GM11168 (cell line): ENCODE measurements at regions not wholly inside any gene's neighbourhood (a gene's known extent, or its start where the extent isn't known, plus 50 kb on each side); places are given as distances from the start of the nearest gene placed in this dataset.
"Not testable (repeated sequence)": the region's sequence is repeated elsewhere in the genome, so short reads cannot be mapped to it uniquely, and the experiment has no call there.

Experiments used
- in situ Hi-C: fragments of 300-500 bp; cut with MboI; formaldehyde crosslinking; loops from one replicate; pipeline ENCODE4 v1.12.0; 2022; ENCODE audit warnings: low sequenced_read_pairs; ENCODE audit not compliant: unreplicated experiment

DNA sequence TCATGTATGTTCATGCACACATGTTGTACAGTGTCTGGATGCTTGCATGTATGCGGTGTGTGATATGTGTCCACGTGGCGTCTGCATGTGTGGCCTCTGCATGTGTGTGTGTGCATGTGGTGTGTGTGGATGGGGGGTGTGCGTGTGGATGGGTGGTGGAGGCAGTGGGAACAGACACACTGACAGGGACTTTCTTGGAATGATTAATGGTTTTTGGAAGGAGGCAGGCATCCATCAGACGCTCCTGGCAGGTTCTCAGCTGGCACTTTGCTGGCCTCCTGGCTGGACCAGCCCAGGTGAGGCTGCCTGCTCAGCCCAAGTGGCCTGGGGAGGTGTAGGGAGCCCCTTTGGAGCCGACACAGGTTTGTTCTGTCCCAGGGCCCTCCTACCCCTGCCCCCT lies 121.2 kb upstream of the CIBAR2 start:
- in situ Hi-C loops, result no loop called here

DNA sequence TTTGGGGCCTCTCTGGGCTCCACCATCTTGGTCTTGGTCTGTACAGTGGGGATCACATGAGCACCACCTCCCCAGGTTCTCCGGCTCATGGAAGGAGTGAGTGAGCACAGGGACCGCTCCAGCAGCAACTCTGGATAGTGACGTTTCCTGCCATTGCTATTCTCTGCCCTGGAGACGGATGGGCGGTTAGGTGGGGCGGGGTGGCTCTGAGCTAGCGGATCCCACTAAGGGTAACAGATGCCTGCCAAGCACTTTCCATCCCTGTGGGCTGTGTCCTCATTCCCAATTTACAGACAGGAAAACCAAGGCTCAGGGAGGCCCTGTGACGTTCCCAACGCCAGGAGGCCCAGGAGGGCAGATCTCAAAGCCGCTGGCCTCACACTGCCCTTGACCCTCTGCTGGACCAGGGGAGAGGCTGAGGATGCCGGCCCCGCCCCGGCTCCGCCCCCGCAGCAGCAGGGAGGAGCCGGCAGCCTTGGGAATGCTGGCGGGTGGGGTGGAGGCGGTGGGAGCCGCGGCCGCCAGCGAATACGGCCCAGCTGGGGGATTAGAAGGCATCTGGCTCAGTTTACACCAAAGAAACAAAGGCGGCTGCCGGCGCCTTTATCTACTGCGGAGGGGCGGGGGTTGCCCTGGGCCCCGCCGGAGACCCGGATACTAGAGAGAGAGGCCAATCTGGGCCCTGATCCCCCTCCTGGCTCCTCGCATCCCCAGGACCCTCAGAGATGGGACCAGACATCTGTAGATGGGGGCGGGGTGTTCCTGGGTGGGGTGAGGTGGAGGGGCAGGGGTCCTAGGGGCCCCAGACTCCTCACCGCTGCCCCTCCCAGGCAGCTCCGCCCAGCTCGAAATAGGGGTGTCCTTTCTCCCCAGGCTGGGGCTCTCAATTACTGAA lies 122.3 kb upstream of the CIBAR2 start:
- in situ Hi-C loops, result no loop called here

DNA sequence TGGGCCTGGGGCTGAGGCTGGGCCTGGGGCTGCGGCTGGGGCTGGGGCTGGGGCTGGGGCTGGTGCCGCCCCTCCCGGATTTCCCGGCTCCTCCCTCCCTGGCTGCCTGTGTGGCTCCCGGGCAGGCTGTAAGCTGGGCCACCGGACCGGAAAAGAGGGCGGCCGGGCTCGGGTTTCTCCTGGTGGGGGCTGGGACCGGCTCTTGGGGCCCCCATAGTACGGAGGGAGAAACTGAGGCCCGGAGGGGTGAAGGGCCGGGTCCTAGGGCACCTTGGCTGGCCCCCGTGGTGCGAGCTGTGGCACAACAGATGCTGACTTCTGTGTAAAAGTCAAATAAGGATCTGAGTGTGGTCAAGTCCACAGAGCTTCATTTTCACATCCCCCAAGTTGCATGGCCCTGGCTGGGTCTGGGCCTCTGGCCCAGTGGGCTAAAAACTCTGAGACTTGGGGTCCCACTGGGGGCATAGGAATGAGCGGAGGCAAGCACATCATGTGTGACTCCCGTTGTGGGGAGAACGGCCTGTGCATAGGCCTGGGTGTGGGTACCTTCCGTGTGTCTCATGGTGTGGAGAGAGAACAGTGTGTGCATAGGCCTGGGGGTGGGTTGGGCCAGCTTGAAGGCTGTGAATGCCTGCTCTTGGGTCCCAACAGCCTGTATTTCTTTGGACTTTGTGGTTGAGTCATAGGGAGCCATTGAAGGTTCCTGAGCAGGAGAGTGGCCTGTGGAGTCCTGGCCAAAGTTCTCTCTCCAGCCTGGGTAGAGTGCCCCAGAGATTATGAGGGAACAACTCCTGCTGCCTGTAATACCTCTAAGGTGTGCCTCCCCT lies 123.9 kb upstream of the CIBAR2 start:
- in situ Hi-C loops, result no loop called here

DNA sequence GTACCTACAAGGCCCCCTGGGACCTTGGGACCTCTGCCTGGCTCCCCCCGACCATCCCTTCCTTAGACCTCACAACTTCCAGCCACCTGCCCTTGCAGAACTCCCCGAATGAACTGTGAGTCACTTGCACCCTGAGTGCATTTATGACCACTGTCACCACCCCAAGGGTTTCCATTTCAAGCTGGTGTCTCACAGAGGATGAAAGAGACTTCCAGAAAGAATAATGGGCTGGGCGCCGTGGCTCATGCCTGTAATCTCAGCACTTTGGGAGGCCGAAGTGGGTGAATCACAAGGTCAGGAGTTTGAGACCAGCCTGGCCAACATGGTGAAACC lies 124.5 kb upstream of the CIBAR2 start:
- in situ Hi-C loops, result no loop called here

DNA sequence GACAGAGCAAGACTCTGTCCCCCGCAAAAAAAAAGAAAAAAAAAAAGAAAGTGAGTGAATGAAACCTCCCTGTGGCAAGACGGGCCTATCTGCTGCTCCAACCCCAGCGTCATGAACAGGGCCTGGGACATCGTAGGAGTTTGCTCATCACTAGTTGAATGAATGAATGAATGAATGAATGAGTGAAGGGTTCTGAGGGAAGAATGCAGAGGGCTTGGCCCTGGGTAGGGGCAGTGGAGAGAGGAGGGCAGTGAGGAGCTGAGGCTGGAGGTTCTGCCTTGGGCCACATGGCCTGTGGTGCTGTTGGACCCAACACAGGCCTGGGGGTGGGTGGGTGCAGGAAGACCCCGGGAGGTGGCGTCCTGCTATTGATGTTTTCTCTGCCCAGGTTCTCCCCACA lies 125.5 kb upstream of the CIBAR2 start:
- in situ Hi-C loops, result no loop called here

DNA sequence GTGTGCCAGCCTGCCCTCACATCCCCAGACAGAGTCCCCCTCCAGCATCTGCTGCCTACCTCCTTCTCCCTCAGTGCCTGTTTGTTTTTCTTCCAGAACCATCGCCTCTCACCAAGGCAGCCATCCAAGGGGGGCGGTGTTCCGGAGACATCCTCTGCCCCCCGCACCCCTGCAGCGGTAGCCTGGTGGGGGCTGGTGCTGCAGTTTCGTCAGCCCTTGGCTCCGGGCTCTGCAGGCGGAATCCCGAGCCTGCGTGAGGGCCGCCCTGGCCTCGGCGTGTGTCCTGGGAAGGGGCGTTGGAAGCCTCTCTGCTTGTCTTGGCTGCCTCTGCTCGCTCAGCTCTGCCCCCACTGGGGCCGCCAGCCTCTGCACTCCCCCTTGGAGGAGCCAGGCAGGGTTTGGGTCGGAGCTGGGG lies 126.0 kb upstream of the CIBAR2 start:
- in situ Hi-C loops, result no loop called here

DNA sequence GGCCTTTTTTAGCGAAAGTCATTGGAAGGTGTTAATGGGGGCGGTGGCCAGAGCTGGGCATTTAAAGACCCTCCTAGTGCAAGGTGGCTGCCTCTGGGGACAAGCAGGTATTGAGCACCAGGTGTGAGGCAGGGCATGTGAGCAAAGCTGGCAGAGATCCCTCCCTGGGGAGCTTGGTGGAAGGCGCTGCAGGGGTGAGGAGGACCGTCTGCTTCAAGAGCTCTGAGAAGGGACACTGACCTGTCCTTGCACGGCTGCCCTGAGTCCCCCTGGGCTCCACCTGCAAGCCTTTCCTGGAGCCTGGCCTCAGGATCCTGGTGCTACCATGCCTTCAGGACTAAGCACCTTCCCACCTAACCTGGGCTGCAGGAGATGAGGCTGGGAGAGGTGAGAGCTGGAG lies 127.0 kb upstream of the CIBAR2 start:
- in situ Hi-C loops, result no loop called here

DNA sequence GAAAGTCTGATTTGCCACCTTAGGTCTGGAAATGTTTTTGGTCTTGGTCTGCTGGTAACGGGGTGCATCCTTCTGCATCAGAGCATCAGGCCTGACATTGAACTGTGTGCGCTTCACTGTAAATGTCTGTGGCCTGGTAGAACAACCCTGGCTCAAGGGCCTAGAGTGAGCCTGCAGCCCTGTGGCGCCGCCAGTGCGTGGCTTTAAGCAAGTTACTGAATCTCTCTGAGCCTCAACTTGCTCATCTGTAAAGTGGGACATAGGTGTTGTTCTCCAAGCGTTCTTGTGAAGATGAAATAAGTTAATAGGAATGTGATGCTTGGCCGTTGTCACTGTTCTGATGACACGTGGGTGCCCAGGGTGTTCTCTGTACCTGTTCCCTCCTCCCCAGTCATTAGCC lies 127.6 kb upstream of the CIBAR2 start:
- in situ Hi-C loops, result no loop called here

DNA sequence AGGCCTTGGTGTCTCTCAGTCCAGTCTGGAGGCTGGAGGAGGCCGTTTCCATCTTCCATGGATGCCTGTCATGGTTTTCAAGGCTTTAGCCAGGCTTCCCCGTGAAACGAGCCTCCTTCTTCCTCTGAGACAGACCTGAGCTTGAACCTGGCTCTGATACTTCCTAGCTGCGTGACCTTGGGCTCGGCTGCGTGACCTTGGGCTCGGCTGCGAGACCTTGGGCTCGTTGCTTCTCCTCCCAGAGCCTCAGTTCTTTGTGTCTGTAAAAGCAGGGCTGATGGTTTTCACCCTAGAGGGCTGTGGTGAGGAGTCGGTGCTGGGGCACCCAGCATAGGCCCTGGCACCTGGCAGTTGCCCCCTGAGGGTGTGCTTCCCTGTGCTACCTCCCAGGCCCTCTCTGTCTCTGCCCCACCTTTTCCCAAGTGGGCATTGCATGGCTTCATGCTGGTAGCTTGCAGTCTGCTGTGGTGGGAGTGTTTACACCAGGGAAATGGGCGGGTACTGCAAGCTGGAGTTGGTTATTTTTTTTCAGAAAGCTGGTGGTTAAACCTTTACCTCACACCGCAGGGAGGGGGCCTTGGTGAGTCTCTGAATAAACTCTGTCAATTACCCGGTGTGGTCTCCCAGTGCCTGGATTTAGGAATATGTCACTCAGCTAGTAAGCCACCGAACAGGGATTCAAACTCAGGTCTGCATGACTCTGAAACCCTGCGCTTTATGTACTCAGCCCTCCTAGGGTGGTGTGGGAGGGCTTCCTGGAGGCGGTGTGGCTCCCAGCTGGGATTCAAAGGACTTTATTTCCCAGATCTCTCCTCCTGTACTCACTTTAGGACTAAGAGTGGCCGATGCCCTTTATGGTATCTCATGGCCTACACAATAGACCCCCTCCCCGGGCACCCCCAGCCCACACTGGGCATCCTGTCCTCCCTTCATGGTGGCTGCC lies 129.0 kb upstream of the CIBAR2 start:
- in situ Hi-C loops, result no loop called here

DNA sequence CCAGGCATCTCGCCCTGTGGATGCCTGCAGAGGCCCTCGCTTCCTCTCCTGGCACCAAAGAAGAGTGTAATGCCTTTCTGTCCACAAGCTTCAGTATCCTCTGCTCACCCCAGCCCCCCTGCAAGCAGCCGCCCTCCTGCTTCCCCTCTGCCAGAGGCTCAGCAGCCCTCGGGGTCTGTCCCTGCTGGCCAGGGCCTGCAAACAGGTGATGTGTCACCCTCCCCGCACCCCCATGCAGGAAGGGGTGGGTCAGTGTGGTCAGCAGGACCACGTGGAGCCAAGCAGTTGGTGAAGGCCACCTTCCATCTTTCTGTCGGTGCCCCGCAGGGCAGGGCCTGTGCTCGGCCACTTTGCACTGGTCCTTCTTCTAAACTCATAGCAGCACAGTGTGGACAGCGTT lies 129.9 kb upstream of the CIBAR2 start:
- in situ Hi-C loops, result no loop called here

DNA sequence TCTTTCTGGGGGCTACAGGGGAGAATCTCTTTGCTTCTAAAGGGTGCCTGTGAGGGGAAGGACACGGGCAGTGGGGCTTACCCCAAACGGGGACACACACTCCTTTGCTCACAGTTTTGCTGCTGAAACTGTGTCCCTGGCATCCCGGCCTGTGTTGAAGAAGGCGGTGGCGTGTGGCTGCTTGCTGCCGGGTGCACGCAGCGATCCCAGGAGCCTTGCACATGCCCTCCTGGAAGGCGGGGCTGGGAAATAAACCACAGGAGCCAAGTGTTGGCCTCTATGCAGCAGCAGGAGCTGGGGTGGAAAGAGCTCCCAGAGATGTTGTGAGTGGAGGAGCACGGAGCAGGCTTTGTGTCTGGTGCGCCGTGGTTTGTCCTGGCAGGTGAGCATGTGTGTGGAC lies 131.0 kb upstream of the CIBAR2 start:
- in situ Hi-C loops, result no loop called here

DNA sequence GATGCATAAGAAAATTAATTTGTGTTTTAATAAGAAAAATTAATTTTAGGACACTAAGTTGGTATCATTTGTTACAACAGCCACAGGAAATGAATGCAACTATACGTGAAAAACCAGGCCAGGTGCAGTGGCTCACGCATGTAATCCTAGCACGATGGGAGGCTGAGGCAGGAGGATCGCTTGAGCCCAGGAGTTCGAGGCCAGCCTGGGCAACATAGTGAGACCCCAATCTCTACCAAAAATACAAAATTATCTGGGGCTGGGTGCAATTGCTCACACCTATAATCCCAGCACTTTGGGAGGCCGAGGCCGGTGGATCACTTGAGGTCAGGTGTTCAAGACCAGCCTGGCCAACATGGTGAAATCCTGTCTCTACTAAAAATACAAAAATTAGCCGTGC lies 132.2 kb upstream of the CIBAR2 start:
- in situ Hi-C loops, result not testable (repeated sequence)

DNA sequence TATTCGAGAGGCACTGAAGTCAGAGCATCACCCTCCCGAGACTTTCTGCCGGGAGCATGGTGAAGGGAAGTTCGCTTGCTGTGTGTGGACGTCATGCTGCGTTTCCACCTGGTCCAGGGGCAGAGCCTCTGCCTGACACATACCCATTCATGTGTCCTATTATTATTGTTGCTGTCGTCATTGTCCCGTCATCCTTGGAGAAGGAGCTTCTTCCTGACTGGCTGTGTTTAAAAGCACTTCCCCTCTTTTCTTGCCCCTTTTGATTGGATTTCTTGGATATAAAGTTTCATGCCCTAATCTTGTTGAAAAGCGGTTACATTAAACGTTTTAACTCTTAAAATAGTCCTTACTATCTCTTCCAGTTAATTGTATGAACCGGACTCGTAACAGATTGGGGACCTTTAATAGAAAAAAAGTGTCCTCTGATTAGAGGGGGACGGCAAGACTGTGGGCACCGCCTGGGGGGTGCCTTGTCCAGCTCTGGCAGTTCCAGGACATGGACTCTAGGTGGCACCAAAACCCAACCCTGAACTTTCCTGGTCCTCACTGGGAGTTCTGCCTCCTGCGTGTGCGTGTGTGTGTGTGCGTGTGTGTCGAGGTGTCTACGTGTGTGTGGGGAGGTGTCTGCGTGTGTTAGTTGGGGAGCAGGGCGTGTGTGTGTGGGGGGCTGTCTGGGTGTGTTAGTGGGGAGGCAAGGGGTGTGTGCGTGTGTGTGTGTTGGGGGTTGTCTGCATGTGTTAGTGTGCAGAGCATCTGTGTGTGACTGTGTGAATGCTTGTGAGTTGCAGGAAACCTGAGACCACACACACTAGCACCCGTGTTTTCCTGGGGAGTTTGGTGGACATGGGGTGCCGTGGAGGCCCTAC lies 133.3 kb upstream of the CIBAR2 start:
- in situ Hi-C loops, result no loop called here

DNA sequence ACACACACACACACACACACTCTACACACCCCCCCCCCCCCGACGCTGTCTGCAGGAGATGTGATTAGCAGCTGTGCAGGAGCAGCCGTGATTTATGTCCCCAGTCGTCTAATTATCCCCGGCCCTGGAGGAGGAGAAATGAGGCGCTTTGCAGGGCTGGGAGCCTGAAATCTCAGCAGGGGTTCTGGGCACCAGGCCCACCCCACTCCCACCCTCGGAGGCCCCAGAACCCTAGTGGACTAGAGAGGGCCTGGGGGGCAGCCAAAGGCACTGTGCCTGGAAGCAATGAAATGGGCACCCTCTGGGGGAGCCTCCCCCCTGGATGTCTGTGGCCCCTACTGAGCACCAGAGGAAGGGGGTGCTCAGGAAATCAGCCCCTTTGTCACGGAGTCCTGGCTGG lies 134.2 kb upstream of the CIBAR2 start:
- in situ Hi-C loops, result no loop called here

DNA sequence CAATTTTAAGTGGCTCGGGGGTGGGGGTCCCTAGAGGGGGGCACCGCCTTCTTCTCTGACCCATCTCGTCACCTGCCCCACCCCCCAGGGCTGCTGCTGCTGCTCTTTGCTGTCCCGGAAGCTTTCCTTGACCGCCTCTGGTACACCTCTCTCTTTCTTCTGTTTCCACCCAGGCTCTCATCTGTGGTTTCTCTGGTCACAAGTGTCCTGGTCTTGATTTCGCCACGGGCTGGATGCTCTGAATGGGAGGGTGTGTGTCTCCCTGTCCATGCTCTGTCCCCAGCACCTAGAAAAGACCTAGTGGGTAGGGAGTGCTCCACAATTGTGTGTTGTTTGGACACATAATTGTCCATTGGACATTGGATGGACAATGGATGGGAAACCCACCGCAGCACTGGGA lies 134.7 kb upstream of the CIBAR2 start:
- in situ Hi-C loops, result no loop called here

DNA sequence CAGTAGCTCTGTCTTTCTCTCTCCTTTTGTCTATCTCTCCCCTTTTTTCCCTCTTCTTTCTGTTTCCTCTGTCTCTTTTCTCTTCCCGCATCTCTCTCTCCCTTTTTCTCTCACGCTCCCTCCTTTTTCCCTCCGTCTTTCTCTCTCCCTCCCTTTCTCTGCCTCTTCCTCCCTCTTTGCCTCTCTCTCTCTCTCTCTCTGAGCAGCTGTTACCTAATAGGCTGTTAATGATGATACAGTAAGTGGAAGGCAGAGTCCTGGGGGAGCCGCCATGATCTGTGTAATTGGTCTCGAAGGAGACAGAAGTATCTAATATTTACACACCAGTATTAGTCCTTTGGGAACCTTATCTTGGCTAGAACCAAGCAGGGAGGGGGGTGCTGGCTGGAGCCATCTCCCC lies 136.1 kb upstream of the CIBAR2 start:
- in situ Hi-C loops, result no loop called here

DNA sequence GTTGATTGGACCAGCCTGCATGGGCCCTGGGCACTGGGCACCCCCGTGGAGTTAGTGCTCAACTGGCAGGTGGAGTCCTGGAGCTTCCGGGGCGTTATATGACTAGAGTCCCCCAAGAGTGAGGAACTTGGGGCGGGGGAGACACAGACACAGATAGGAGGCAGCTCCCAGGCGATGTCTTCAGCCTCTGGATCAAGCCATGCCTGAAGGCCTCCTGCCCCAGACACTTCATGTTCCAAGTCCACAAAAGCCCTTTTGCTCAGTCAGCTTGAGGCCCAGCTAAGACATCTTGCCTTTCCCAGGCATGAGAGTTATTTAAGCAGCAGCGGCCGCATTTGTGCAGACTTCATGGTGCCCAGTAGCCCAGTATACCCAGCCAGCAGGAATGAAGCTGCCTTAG lies 136.6 kb upstream of the CIBAR2 start:
- in situ Hi-C loops, result no loop called here

DNA sequence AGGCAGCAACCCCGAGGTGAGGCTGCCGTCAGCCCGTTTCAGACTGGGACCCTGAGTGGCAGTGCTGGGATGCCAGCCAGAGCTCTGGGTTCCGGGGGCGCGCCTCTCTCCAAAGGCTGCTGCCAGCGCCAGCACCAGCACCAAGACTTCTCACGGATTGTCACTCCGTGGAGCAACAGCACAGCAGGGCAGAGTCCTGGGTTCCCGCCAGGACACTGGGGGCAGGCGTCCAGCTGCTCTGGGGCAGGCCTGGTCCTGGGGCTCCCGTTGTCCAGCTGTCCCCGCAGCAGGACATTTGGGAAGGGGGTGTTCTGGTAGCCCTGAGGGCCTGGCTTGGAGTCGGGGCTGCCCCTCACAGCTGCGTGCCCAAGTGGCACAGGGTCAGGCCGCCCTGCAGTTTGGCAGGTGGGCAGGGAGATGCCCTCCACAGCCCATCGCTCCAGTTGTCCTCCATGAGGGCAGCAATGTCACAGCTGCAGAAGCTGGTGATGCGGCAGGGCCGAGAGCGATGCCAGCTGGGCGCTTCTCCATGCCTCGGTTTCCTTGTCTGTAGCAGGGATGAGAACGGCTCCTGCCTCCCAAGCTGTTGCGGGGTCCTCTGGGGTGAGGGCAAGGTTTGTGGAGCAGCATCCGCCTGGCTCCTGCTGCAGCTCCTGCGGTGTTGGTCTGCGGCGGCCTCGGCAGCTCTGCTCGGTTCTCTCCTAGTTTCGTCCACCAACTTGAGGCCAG lies 137.3 kb upstream of the CIBAR2 start:
- in situ Hi-C loops, result no loop called here

DNA sequence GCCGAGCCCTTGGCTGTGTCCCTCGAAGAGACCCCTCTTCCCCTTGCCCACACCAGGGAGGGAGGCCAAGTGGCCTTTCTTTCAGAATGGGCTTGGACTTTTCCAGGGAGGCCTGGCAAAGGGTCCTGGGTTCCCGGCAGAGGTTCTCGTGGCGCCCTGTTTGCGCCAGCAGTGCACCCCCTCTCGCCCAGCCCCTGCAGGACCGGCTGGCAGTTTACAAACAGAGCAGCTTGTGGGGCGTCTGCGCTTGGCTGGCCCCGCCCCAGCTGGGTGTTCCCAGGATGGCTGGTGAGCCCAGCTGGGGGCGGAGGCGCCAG lies 137.8 kb upstream of the CIBAR2 start:
- in situ Hi-C loops, result no loop called here
